Left lung (tissue), 4 donors: ENCODE measurements at regions not wholly inside any gene's neighbourhood (a gene's known extent, or its start where the extent isn't known, plus 50 kb on each side); places are given as distances from the start of the nearest gene placed in this dataset.

Experiments used
- ATAC-seq: fragments of 200-7000 bp; cut with Tn5 transposase; one replicate; pipeline ENCODE4 v1.9.1; 2020; ENCODE audit warnings: moderate library complexity
- DNase-seq, 4 donors: peaks; one replicate each; pipeline ENCODE4 v3.0.0-alpha.2; 2013 to 2020
- H3K27ac ChIP-seq, 2 donors: fragments of 200-600 bp; sonication (generic) in 1 of 2; one replicate each; pipeline versions ENCODE4 v1.5.0 to v1.8.0; 2020 to 2021
- H3K27me3 ChIP-seq, 2 donors: fragments of 200-600 bp; sonication (generic) in 1 of 2; one replicate each; pipeline versions ENCODE4 v1.5.0 to v1.8.0; 2020 to 2021
- H3K36me3 ChIP-seq, 2 donors: fragments of 200-600 bp; sonication (generic) in 1 of 2; one replicate each; pipeline versions ENCODE4 v1.5.0 to v1.8.0; 2020 to 2021
- H3K4me1 ChIP-seq, 2 donors: fragments of 200-600 bp; one replicate each; pipeline ENCODE4 v1.8.0; 2021
- H3K4me3 ChIP-seq, 2 donors: fragments of 200-600 bp; sonication (generic) in 1 of 2; one replicate each; pipeline versions ENCODE4 v1.5.0 to v1.8.0; 2020 to 2021; ENCODE audit warnings: mild to moderate bottlenecking in 1 of 2
- H3K9me3 ChIP-seq, 2 donors: fragments of 200-600 bp; sonication (generic) in 1 of 2; one replicate each; pipeline versions ENCODE4 v1.5.0 to v1.8.0; 2020 to 2021
- CTCF ChIP-seq, 2 donors: fragments of 200-600 bp; sonication (generic) in 1 of 2; IDR thresholded peaks; one replicate each; pipeline versions ENCODE4 v1.5.0 to v1.8.0; 2021; ENCODE audit warnings: antibody characterized with exemption in 2 of 2
- intact Hi-C, 2 donors: fragments of 100-400 bp; cut with DNase I; formaldehyde crosslinking; loops; one replicate each; pipeline versions ENCODE4 v1.11.2 to v1.14.2; 2022
- donor health status: DM: no; HTN: yes; CAD: no.
- donor health status: DM: no; HTN: no; CAD: no.

GRCh38 chr5:62982348-62982747, 403.7 kb downstream of the LRRC70 start:
- Histone ChIP-seq H3K27me3 (no peaks in the 10 kb centered on the region), H3K9me3 (peaks cover 0 to 33% of the 10 kb centered on the region in 2 donors), H3K4me1 (no peaks in the 10 kb centered on the region), H3K27ac (no peak overlapping the region), H3K4me3 (no peak overlapping the region), H3K36me3 (no peaks in the 10 kb centered on the region)
- no peak for DNase-seq
- ATAC-seq, result no peak
- TF ChIP-seq CTCF (IDR thresholded peaks at IDR 0.05), result no peak
- intact Hi-C loops, result no loop called here

GRCh38 chr5:62980884-62981283, 402.3 kb downstream of the LRRC70 start:
- Histone ChIP-seq H3K4me3 (no peak overlapping the region), H3K4me1 (no peaks in the 10 kb centered on the region), H3K9me3 (peaks cover 0 to 19% of the 10 kb centered on the region in 2 donors), H3K36me3 (no peaks in the 10 kb centered on the region), H3K27me3 (no peaks in the 10 kb centered on the region), H3K27ac (no peak overlapping the region)
- no peak for DNase-seq
- ATAC-seq, result no peak
- intact Hi-C loops, result no loop called here
- TF ChIP-seq CTCF (IDR thresholded peaks at IDR 0.05), result no peak

GRCh38 chr5:62979472-62979871, 400.9 kb downstream of the LRRC70 start:
- no peaks in the 10 kb centered on the region for H3K4me1 ChIP-seq
- H3K27me3 ChIP-seq, result no peaks in the 10 kb centered on the region
- H3K9me3 ChIP-seq, result peaks cover 0 to 5% of the 10 kb centered on the region in 2 donors
- no peaks in the 10 kb centered on the region for H3K36me3 ChIP-seq
- H3K4me3 ChIP-seq, result no peak overlapping the region
- no peak for DNase-seq
- intact Hi-C loops, result no loop called here
- TF ChIP-seq CTCF (IDR thresholded peaks at IDR 0.05), result no peak
- ATAC-seq, result no peak
- no peak overlapping the region for H3K27ac ChIP-seq

GRCh38 chr5:62977661-62978060, 399.0 kb downstream of the LRRC70 start:
- no peak for TF ChIP-seq CTCF (IDR thresholded peaks at IDR 0.05)
- H3K27me3 ChIP-seq, result no peaks in the 10 kb centered on the region
- peak in 2 of 4 donors; percentile 13 to 34 for DNase-seq
- no peaks in the 10 kb centered on the region for H3K4me1 ChIP-seq
- H3K4me3 ChIP-seq, result no peak overlapping the region
- no peaks in the 10 kb centered on the region for H3K9me3 ChIP-seq
- peak; percentile 81 for ATAC-seq
- no peaks in the 10 kb centered on the region for H3K36me3 ChIP-seq
- H3K27ac ChIP-seq, result no peak overlapping the region
- intact Hi-C loops, result no loop called here

- H3K9me3 ChIP-seq, result no peaks in the 10 kb centered on the region
- intact Hi-C loops, result no loop called here
- no peak for TF ChIP-seq CTCF (IDR thresholded peaks at IDR 0.05)
- no peak overlapping the region for H3K4me3 ChIP-seq
- ATAC-seq (no peak), DNase-seq (no peak)
- no peaks in the 10 kb centered on the region for H3K27me3 ChIP-seq
- no peaks in the 10 kb centered on the region for H3K4me1 ChIP-seq
- H3K27ac ChIP-seq, result no peak overlapping the region
- H3K36me3 ChIP-seq, result no peaks in the 10 kb centered on the region
Measured at GRCh38 chr5:62974623-62975022, 396.0 kb downstream of the LRRC70 start.
